ENCODE measurements at regions not wholly inside any gene's neighbourhood (a gene's known extent, or its start where the extent isn't known, plus 50 kb on each side); places are given as distances from the start of the nearest gene placed in this dataset.

DNA sequence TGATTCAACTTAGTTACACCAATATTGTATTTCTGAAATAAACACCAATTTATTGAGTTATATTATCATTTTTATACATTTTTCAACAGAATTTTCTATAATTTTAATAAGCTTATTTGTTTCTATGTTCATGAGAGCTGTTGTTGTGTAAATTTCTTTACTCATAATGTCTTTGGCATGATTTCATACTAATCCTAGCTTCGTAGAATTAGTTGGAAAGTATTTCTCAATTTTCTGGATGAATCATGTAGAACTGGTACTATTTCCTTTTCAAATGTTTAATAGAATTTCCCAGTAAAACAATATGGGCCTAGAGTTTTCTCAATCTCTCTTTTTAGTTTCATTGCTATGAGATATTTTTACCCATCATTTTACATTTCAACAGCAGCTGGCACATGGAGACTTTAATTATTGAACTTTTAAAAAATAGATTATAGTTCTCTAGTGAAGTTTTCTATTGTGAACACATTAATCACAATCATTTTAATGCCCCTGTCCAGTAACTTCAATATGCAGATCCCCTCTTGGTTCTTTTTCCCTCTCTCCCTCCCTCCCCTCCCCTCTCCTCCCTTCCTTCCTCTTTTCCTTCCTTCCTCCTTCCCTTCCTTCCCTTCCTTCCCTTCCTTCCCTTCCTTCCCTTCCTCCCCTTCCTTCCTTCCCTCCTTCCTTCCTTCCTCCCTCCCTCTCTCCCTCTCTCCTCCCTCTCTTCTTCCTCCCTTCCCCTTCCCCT is 1357.1 kb downstream of the ZPLD1 start:
- intact Hi-C loops (cut with micrococcal nuclease), result no loop called here
- H3K9me3 Mint-ChIP-seq (ENCODE audit: unreplicated experiment), result no peaks in the 10 kb centered on the region
- peaks cover 44% of the 10 kb centered on the region for H3K27me3 Mint-ChIP-seq (ENCODE audit: insufficient read depth, unreplicated experiment)
- no TSS peak for BruUV-seq (replicated peaks)
- H3K36me3 Mint-ChIP-seq (ENCODE audit: insufficient read depth, unreplicated experiment), result no peaks in the 10 kb centered on the region
- no peak for DNase-seq (ENCODE audit: unreplicated experiment)
- no peak overlapping the region for H3K27ac Mint-ChIP-seq (ENCODE audit: low read depth, unreplicated experiment)
- TF ChIP-seq, protein P1, sequence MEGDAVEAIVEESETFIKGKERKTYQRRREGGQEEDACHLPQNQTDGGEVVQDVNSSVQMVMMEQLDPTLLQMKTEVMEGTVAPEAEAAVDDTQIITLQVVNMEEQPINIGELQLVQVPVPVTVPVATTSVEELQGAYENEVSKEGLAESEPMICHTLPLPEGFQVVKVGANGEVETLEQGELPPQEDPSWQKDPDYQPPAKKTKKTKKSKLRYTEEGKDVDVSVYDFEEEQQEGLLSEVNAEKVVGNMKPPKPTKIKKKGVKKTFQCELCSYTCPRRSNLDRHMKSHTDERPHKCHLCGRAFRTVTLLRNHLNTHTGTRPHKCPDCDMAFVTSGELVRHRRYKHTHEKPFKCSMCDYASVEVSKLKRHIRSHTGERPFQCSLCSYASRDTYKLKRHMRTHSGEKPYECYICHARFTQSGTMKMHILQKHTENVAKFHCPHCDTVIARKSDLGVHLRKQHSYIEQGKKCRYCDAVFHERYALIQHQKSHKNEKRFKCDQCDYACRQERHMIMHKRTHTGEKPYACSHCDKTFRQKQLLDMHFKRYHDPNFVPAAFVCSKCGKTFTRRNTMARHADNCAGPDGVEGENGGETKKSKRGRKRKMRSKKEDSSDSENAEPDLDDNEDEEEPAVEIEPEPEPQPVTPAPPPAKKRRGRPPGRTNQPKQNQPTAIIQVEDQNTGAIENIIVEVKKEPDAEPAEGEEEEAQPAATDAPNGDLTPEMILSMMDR (IDR thresholded peaks at IDR 0.05; ENCODE audit: unreplicated experiment), result no peak
- H3K4me3 Mint-ChIP-seq (ENCODE audit: unreplicated experiment), result no peak overlapping the region
- CTCF ChIA-PET, result no interaction called here
- POLR2A ChIA-PET, result no interaction called here
- no peaks in the 10 kb centered on the region for H3K4me1 Mint-ChIP-seq (ENCODE audit: insufficient read depth, unreplicated experiment)

DNA sequence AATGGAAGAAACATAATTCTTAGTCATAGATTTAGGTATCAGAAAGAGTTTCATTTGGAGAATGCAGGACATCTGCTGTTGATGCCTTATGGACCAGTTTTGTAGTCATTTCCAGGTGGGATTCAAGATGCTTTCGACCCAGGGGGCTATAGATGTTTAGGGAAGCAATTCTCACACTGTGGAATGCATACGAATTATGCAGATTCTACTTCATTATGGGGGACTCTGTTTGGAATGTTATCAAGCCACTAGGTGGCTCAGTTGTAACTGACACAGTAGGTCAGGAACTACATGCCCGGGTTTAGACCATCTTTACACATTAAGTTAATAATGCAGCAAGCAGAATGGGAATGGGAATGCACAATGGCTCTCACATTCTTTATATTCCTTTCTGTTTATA is 1359.8 kb downstream of the ZPLD1 start:
- no peaks in the 10 kb centered on the region for H3K4me1 Mint-ChIP-seq (ENCODE audit: insufficient read depth, unreplicated experiment)
- H3K27me3 Mint-ChIP-seq (ENCODE audit: insufficient read depth, unreplicated experiment), result peaks cover 71% of the 10 kb centered on the region
- no TSS peak for BruUV-seq (replicated peaks)
- POLR2A ChIA-PET, result no interaction called here
- H3K9me3 Mint-ChIP-seq (ENCODE audit: unreplicated experiment), result no peaks in the 10 kb centered on the region
- no peaks in the 10 kb centered on the region for H3K36me3 Mint-ChIP-seq (ENCODE audit: insufficient read depth, unreplicated experiment)
- DNase-seq (ENCODE audit: unreplicated experiment), result peak; percentile 13
- no peak overlapping the region for H3K27ac Mint-ChIP-seq (ENCODE audit: low read depth, unreplicated experiment)
- intact Hi-C loops (cut with micrococcal nuclease), result no loop called here
- no peak overlapping the region for H3K4me3 Mint-ChIP-seq (ENCODE audit: unreplicated experiment)
- TF ChIP-seq, protein P1 (IDR thresholded peaks at IDR 0.05; ENCODE audit: unreplicated experiment), result no peak
- CTCF ChIA-PET, result no interaction called here

DNA sequence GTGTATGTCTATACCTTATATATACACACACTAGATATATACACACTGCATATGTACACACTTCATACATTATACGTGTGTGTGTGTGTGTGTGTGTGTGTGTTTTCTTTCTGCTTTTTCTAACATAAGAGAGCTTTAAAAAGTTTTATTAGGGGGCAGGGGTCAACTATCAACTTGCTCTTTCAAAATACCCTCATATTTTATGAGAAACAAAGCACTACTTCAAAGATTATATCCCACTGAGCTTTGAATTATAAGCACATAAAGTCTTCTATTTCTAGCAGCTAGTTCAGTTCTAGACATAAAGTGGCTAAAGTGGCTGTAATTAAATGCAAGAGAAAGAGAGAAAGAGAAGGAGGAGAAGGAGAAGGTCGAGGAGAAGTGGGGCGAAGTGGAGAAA is 1361.3 kb downstream of the ZPLD1 start:
- Mint-ChIP-seq H3K4me3 (ENCODE audit: unreplicated experiment) (no peak overlapping the region), H3K4me1 (ENCODE audit: insufficient read depth, unreplicated experiment) (no peaks in the 10 kb centered on the region), H3K27me3 (ENCODE audit: insufficient read depth, unreplicated experiment) (peaks cover 85% of the 10 kb centered on the region), H3K27ac (ENCODE audit: low read depth, unreplicated experiment) (no peak overlapping the region), H3K9me3 (ENCODE audit: unreplicated experiment) (no peaks in the 10 kb centered on the region), H3K36me3 (ENCODE audit: insufficient read depth, unreplicated experiment) (no peaks in the 10 kb centered on the region)
- CTCF ChIA-PET, result interaction anchor here (0.6 kb wide), 1 partner anchor 1861 kb away, joined by 3 read pairs; no protein-coding TSS in a partner anchor
- TF ChIP-seq, protein P1 (IDR thresholded peaks at IDR 0.05; ENCODE audit: unreplicated experiment), result no peak
- intact Hi-C loops (cut with micrococcal nuclease), result no loop called here
- no TSS peak for BruUV-seq (replicated peaks)
- no peak for DNase-seq (ENCODE audit: unreplicated experiment)
- POLR2A ChIA-PET, result interaction anchor here (0.7 kb wide), 1 partner anchor 12 kb away, joined by 5 read pairs; no protein-coding TSS in a partner anchor

DNA sequence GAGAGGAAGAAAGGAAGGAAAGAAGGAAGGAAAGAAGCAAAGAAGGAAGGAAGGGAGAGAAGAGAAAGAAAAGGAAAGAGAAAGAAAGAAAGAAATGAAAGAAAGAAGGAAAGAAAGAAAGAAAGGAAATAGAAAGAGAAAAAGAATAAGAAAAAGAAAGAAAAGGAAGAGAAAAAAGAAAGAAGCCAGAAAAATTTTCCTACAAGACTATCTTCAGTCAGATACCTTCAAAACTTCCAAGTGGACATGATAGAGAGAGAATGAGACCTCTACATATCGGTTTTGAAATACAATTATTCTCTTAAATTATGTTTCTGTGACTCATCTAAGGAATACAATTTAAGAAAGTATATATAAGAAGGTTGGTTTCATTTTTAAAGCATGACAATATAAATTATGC is 1369.0 kb downstream of the ZPLD1 start:
- TF ChIP-seq, protein P1 (IDR thresholded peaks at IDR 0.05; ENCODE audit: unreplicated experiment), result no peak
- Mint-ChIP-seq H3K4me1 (ENCODE audit: insufficient read depth, unreplicated experiment) (no peaks in the 10 kb centered on the region), H3K36me3 (ENCODE audit: insufficient read depth, unreplicated experiment) (no peaks in the 10 kb centered on the region), H3K9me3 (ENCODE audit: unreplicated experiment) (no peaks in the 10 kb centered on the region), H3K27ac (ENCODE audit: low read depth, unreplicated experiment) (no peak overlapping the region), H3K4me3 (ENCODE audit: unreplicated experiment) (no peak overlapping the region), H3K27me3 (ENCODE audit: insufficient read depth, unreplicated experiment) (peaks cover 100% of the 10 kb centered on the region)
- CTCF ChIA-PET, result no interaction called here
- DNase-seq (ENCODE audit: unreplicated experiment), result no peak
- POLR2A ChIA-PET, result no interaction called here
- intact Hi-C loops (cut with micrococcal nuclease), result no loop called here
- no TSS peak for BruUV-seq (replicated peaks)
